SU-DHL-6 (cell line): ENCODE measurements at regions not wholly inside any gene's neighbourhood (a gene's known extent, or its start where the extent isn't known, plus 50 kb on each side); places are given as distances from the start of the nearest gene placed in this dataset.

ENCODE experiments used
- H2AFZ ChIP-seq: fragments of 200-600 bp; sonication (generic); 2 replicates; pipeline ENCODE4 v1.6.1; 2014; ENCODE audit warnings: low read depth, mild to moderate bottlenecking, moderate library complexity, mixed read lengths, antibody characterized with exemption, low read length; ENCODE audit not compliant: severe bottlenecking
- H3F3A ChIP-seq: fragments of 200-600 bp; shearing (Covaris generic); 2 replicates; pipeline ENCODE4 v1.6.0; 2016; ENCODE audit warnings: antibody characterized with exemption, mild to moderate bottlenecking; ENCODE audit not compliant: insufficient read depth
- H3K27ac ChIP-seq: fragments of 200-600 bp; sonication (generic); 2 replicates; pipeline ENCODE4 v1.5.1; 2016; ENCODE audit warnings: low read depth, mild to moderate bottlenecking, low read length, moderate library complexity, mixed read lengths
- H3K27me3 ChIP-seq: fragments of 200-600 bp; sonication (generic), shearing (Covaris generic); 2 replicates; pipeline ENCODE4 v1.6.0; 2014; ENCODE audit warnings: mild to moderate bottlenecking, low read length
- H3K36me3 ChIP-seq: fragments of 200-600 bp; sonication (generic); 2 replicates; pipeline ENCODE4 v1.6.1; 2014; ENCODE audit warnings: mild to moderate bottlenecking, low read length, mixed read lengths
- H3K4me2 ChIP-seq: fragments of 300-600, 200-600 bp; shearing (Covaris generic), sonication (generic); 2 replicates; pipeline ENCODE4 v1.6.0; 2014; ENCODE audit warnings: low read length, low read depth, mild to moderate bottlenecking; ENCODE audit not compliant: poor library complexity, severe bottlenecking
- H3K4me3 ChIP-seq: fragments of 200-600 bp; sonication (generic); 2 replicates; pipeline ENCODE4 v1.5.1; 2014; ENCODE audit warnings: antibody characterized with exemption, low read length, mild to moderate bottlenecking, mixed read lengths; ENCODE audit not compliant: insufficient read depth, poor library complexity, severe bottlenecking
- H3K79me2 ChIP-seq: fragments of 200-600 bp; sonication (generic); 2 replicates; pipeline ENCODE4 v1.6.1; 2014; ENCODE audit warnings: mild to moderate bottlenecking, low read length, moderate library complexity; ENCODE audit not compliant: insufficient read depth
- H3K9ac ChIP-seq: fragments of 200-600 bp; sonication (generic); 2 replicates; pipeline ENCODE4 v1.7.0; 2014; ENCODE audit warnings: mild to moderate bottlenecking, low read length
- H3K9me2 ChIP-seq: fragments of 200-600 bp; sonication (generic); replicated peaks from 2 replicates; pipeline ENCODE4 v1.6.1; 2014; ENCODE audit warnings: low read length; ENCODE audit not compliant: insufficient read depth
- H3K9me3 ChIP-seq: fragments of 200-600 bp; sonication (generic); 2 replicates; pipeline ENCODE4 v1.6.1; 2014; ENCODE audit warnings: low read length, mixed read lengths; ENCODE audit not compliant: insufficient read depth
- H4K20me1 ChIP-seq: fragments of 200-600 bp; sonication (generic); 2 replicates; pipeline ENCODE4 v1.6.1; 2014; ENCODE audit warnings: low read depth, mild to moderate bottlenecking, antibody characterized with exemption, low read length, moderate library complexity, mixed read lengths
- EZH2phosphoT487 ChIP-seq: fragments of 200-600 bp; sonication (generic), shearing (Covaris generic); conservative IDR thresholded peaks from 2 replicates; pipeline ENCODE4 v1.6.1; 2018; ENCODE audit warnings: mild to moderate bottlenecking, antibody characterized with exemption, low read length, moderate library complexity, mixed read lengths
- TF ChIP-seq, protein P1 (sequence below): fragments of 200-600 bp; sonication (generic); IDR thresholded peaks from one replicate; pipeline ENCODE4 v1.5.1; 2017; ENCODE audit warnings: antibody characterized with exemption, mild to moderate bottlenecking, low read length, moderate library complexity; ENCODE audit not compliant: insufficient read depth, poor library complexity, severe bottlenecking

- Histone ChIP-seq H3K36me3 (no peaks in the 10 kb centered on the region), H3K9ac (no peak overlapping the region), H3K4me2 (no peak overlapping the region), H3K27ac (no peak overlapping the region), H3K9me2 (no peaks in the 10 kb centered on the region), H3K79me2 (no peaks in the 10 kb centered on the region), H3F3A (no peaks in the 10 kb centered on the region), H3K27me3 (no peaks in the 10 kb centered on the region), H3K9me3 (no peaks in the 10 kb centered on the region), H4K20me1 (no peaks in the 10 kb centered on the region), H3K4me3 (no peak overlapping the region), H2AFZ (no peak overlapping the region)
- TF ChIP-seq, protein P1, sequence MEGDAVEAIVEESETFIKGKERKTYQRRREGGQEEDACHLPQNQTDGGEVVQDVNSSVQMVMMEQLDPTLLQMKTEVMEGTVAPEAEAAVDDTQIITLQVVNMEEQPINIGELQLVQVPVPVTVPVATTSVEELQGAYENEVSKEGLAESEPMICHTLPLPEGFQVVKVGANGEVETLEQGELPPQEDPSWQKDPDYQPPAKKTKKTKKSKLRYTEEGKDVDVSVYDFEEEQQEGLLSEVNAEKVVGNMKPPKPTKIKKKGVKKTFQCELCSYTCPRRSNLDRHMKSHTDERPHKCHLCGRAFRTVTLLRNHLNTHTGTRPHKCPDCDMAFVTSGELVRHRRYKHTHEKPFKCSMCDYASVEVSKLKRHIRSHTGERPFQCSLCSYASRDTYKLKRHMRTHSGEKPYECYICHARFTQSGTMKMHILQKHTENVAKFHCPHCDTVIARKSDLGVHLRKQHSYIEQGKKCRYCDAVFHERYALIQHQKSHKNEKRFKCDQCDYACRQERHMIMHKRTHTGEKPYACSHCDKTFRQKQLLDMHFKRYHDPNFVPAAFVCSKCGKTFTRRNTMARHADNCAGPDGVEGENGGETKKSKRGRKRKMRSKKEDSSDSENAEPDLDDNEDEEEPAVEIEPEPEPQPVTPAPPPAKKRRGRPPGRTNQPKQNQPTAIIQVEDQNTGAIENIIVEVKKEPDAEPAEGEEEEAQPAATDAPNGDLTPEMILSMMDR, result no peak
- no peak for TF ChIP-seq EZH2phosphoT487
Observed at GRCh38 chr2:122031544-122032263, 276.3 kb downstream of the TSN start.

DNA sequence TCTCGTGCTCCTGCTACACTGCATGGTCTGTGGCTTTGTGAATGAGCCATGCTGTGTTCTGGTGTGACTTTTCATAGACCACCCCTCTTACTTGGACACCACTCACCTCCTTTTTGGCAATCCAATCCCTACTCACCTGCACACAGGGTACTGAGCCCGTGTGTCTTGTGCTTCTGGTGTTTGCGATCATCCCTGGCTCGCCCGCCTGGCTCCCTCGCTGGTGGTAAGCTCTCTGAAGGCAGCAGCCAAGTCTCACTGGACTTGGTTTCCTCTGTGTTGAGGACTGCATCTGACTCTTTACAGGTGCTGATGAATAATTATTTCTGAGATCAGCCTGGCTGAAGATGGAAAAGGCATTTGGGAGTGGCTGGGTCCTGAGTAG lies 276.8 kb downstream of the TSN start:
- Histone ChIP-seq H3K4me3 (no peak overlapping the region), H4K20me1 (no peaks in the 10 kb centered on the region), H3K9ac (no peak overlapping the region), H3K9me2 (no peaks in the 10 kb centered on the region), H3K27ac (no peak overlapping the region), H3K27me3 (no peaks in the 10 kb centered on the region), H3K79me2 (no peaks in the 10 kb centered on the region), H3F3A (no peaks in the 10 kb centered on the region), H3K36me3 (no peaks in the 10 kb centered on the region), H2AFZ (no peak overlapping the region), H3K9me3 (no peaks in the 10 kb centered on the region), H3K4me2 (no peak overlapping the region)
- TF ChIP-seq EZH2phosphoT487, result no peak
- TF ChIP-seq, protein P1, result no peak

DNA sequence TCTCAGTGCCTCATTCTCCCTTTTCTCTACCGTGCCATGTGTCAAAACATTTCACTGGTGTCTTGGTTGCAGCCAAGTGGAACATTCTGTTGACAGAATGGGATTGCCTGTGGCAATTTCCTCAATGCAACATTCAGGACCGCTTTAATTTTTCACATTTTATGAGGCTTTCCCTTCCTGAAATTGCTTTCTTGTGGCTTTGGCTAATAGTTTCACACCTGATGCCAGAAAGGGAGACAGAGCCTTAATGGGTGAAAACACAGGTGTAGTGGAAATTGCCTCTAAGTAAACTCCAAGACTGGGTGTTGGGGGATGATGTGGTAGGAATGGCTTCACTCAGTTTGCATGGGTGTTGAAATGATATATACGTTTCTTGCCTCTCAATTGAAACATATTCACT lies 278.3 kb downstream of the TSN start:
- Histone ChIP-seq H3K9ac (no peak overlapping the region), H3K27me3 (no peaks in the 10 kb centered on the region), H3K9me3 (no peaks in the 10 kb centered on the region), H3K36me3 (no peaks in the 10 kb centered on the region), H4K20me1 (no peaks in the 10 kb centered on the region), H2AFZ (no peak overlapping the region), H3K4me2 (no peak overlapping the region), H3K4me3 (no peak overlapping the region), H3K27ac (no peak overlapping the region), H3K79me2 (no peaks in the 10 kb centered on the region), H3F3A (no peaks in the 10 kb centered on the region), H3K9me2 (no peaks in the 10 kb centered on the region)
- TF ChIP-seq EZH2phosphoT487, result no peak
- TF ChIP-seq, protein P1, result no peak
